ENCODE measurements at regions not wholly inside any gene's neighbourhood (a gene's known extent, or its start where the extent isn't known, plus 50 kb on each side); places are given as distances from the start of the nearest gene placed in this dataset.

DNA sequence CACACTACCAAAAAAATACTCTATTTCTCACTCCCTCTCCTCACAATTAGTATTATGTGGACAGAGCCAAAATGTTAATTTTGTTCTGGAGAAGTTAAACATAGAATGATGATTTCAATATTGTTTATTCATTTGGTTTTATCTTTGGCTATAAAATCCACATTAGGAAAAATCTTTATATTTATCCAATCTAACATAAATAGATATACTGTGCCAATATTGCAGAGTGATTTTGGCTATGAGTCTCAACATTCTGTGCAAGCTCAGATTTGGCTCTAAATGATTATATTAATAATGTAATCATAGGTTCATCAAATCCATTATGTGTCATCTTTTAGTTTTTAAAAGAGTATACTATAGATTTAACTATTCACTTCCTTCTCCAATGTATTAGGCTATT, 667.5 kb upstream of the CHORDC1 start:
- H3K27me3 ChIP-seq (ENCODE audit: control insufficient read depth in 1 of 2, insufficient read depth in 2 of 2, low read length in 2 of 2), result no peaks in the 10 kb centered on the region
- H3K9ac ChIP-seq (ENCODE audit: low read depth in 1 of 2, low read length in 2 of 2), result no peak overlapping the region
- no peaks in the 10 kb centered on the region for H3K36me3 ChIP-seq (ENCODE audit: control insufficient read depth in 1 of 2, insufficient read depth in 2 of 2, low read length in 2 of 2)
- H3K4me3 ChIP-seq (ENCODE audit: low read depth in 1 of 2, low read length in 2 of 2), result no peak overlapping the region
- H3K27ac ChIP-seq (ENCODE audit: low read depth, low read length), result no peak overlapping the region
- peaks cover 0 to 3% of the 10 kb centered on the region in 2 donors for H3K9me3 ChIP-seq (ENCODE audit: control insufficient read depth in 1 of 2, low read length in 2 of 2)
- H3K4me1 ChIP-seq (ENCODE audit: control insufficient read depth in 1 of 2, insufficient read depth in 2 of 2, low read length in 2 of 2), result no peaks in the 10 kb centered on the region

GRCh38 chr11:90884181-90884580, 661.3 kb upstream of the CHORDC1 start:
- Histone ChIP-seq H3K9me3 (ENCODE audit: control insufficient read depth in 1 of 2, low read length in 2 of 2) (peaks cover 0 to 10% of the 10 kb centered on the region in 2 donors), H3K36me3 (ENCODE audit: control insufficient read depth in 1 of 2, insufficient read depth in 2 of 2, low read length in 2 of 2) (no peaks in the 10 kb centered on the region), H3K27me3 (ENCODE audit: control insufficient read depth in 1 of 2, insufficient read depth in 2 of 2, low read length in 2 of 2) (no peaks in the 10 kb centered on the region), H3K9ac (ENCODE audit: low read depth in 1 of 2, low read length in 2 of 2) (no peak overlapping the region), H3K4me1 (ENCODE audit: control insufficient read depth in 1 of 2, insufficient read depth in 2 of 2, low read length in 2 of 2) (no peaks in the 10 kb centered on the region), H3K4me3 (ENCODE audit: low read depth in 1 of 2, low read length in 2 of 2) (no peak overlapping the region), H3K27ac (ENCODE audit: low read depth, low read length) (no peak overlapping the region)

DNA sequence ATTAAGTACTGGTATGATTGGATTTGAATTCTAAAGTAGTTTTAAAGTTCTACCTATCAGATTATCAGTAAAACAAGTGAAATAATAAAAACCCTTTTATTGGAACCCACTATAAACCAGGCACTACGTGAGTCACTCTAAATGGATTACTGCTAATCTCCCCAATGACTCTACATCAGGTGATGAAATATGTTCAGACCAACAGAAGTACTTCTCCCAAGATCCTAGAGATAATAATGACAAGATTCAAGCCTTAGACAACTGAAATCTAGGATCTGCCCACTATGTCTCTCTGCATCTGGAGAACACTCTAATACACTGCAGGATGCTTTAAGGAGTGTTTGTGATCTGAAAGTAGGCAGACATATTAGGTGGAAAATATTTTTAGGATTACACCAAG, 652.1 kb upstream of the CHORDC1 start:
- Histone ChIP-seq H3K4me1 (ENCODE audit: control insufficient read depth in 1 of 2, insufficient read depth in 2 of 2, low read length in 2 of 2) (no peaks in the 10 kb centered on the region), H3K27ac (ENCODE audit: low read depth, low read length) (no peak overlapping the region), H3K4me3 (ENCODE audit: low read depth in 1 of 2, low read length in 2 of 2) (no peak overlapping the region)

DNA sequence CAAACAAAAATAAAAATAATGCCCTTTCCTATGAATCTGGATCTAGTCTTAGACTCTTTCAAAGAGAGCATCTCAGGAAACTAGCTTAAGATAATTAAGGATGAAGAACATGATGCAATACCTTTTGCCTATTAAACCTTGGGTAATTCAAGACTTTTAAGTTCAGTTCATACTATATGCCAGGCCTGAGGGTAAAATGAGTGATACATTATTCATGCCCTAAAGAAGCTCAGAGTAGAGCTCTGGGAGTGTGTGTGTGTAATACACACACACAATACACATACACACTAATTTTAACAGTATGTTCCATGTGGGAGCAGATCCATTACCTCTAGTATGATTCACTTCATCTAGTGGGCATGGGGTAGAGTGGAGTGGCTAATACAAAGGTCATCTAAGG, 651.4 kb upstream of the CHORDC1 start:
- Histone ChIP-seq H3K4me1 (ENCODE audit: control insufficient read depth in 1 of 2, insufficient read depth in 2 of 2, low read length in 2 of 2) (no peaks in the 10 kb centered on the region), H3K27me3 (ENCODE audit: control insufficient read depth in 1 of 2, insufficient read depth in 2 of 2, low read length in 2 of 2) (no peaks in the 10 kb centered on the region), H3K9me3 (ENCODE audit: control insufficient read depth in 1 of 2, low read length in 2 of 2) (no peaks in the 10 kb centered on the region), H3K36me3 (ENCODE audit: control insufficient read depth in 1 of 2, insufficient read depth in 2 of 2, low read length in 2 of 2) (no peaks in the 10 kb centered on the region), H3K27ac (ENCODE audit: low read depth, low read length) (no peak overlapping the region), H3K4me3 (ENCODE audit: low read depth in 1 of 2, low read length in 2 of 2) (no peak overlapping the region), H3K9ac (ENCODE audit: low read depth in 1 of 2, low read length in 2 of 2) (no peak overlapping the region)

More for the DNA sequence above, 652.1 kb upstream of the CHORDC1 start:
- H3K9ac ChIP-seq (ENCODE audit: low read depth in 1 of 2, low read length in 2 of 2), result no peak overlapping the region
- H3K36me3 ChIP-seq (ENCODE audit: control insufficient read depth in 1 of 2, insufficient read depth in 2 of 2, low read length in 2 of 2), result no peaks in the 10 kb centered on the region
- no peaks in the 10 kb centered on the region for H3K9me3 ChIP-seq (ENCODE audit: control insufficient read depth in 1 of 2, low read length in 2 of 2)
- no peaks in the 10 kb centered on the region for H3K27me3 ChIP-seq (ENCODE audit: control insufficient read depth in 1 of 2, insufficient read depth in 2 of 2, low read length in 2 of 2)

DNA sequence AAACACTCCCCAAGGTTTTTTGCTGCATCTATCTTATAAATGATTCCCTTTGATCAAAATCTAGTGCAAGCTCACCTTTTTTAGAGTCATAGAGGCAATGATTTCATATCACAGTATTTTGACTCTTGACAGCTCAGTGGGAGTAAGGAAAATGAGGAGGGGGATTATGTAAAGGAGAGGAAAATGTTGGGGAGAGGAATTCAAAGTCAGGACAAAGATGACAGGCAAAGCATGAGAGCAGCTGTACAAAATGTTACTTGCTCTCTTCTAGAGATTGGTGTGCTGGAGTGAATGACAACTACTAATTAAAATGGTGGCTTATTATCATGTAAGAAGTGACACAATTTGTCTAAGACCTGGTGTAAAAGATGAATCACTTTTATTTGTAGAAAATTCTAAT, 644.6 kb upstream of the CHORDC1 start:
- Histone ChIP-seq H3K36me3 (ENCODE audit: control insufficient read depth in 1 of 2, insufficient read depth in 2 of 2, low read length in 2 of 2) (no peaks in the 10 kb centered on the region), H3K4me3 (ENCODE audit: low read depth in 1 of 2, low read length in 2 of 2) (no peak overlapping the region), H3K27me3 (ENCODE audit: control insufficient read depth in 1 of 2, insufficient read depth in 2 of 2, low read length in 2 of 2) (no peaks in the 10 kb centered on the region), H3K4me1 (ENCODE audit: control insufficient read depth in 1 of 2, insufficient read depth in 2 of 2, low read length in 2 of 2) (no peaks in the 10 kb centered on the region), H3K27ac (ENCODE audit: low read depth, low read length) (no peak overlapping the region), H3K9me3 (ENCODE audit: control insufficient read depth in 1 of 2, low read length in 2 of 2) (peaks cover 0 to 7% of the 10 kb centered on the region in 2 donors), H3K9ac (ENCODE audit: low read depth in 1 of 2, low read length in 2 of 2) (no peak overlapping the region)

DNA sequence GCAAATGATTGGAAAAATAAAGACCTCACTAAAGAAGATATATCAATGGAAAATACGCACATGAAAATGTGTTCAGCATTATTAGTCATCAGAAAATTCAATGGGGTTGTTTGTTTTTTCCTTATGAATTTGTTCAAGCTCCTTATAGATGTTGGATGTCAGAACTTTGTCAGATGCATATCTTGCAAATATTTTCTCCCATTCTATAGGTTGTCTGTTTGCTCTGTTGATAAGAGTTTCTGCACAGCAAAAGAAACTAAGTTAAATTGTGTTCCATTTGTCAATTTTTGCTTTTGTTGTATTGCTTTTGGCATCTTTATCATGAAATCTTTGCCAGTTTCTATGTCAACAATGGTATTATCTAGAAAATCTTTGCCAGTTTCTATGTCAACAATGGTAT, 633.9 kb upstream of the CHORDC1 start:
- Histone ChIP-seq H3K9me3 (ENCODE audit: control insufficient read depth in 1 of 2, low read length in 2 of 2) (peaks cover 5 to 8% of the 10 kb centered on the region in 2 donors), H3K36me3 (ENCODE audit: control insufficient read depth in 1 of 2, insufficient read depth in 2 of 2, low read length in 2 of 2) (no peaks in the 10 kb centered on the region), H3K4me1 (ENCODE audit: control insufficient read depth in 1 of 2, insufficient read depth in 2 of 2, low read length in 2 of 2) (no peaks in the 10 kb centered on the region), H3K27me3 (ENCODE audit: control insufficient read depth in 1 of 2, insufficient read depth in 2 of 2, low read length in 2 of 2) (no peaks in the 10 kb centered on the region), H3K9ac (ENCODE audit: low read depth in 1 of 2, low read length in 2 of 2) (no peak overlapping the region), H3K27ac (ENCODE audit: low read depth, low read length) (no peak overlapping the region), H3K4me3 (ENCODE audit: low read depth in 1 of 2, low read length in 2 of 2) (no peak overlapping the region)

- H3K9ac ChIP-seq (ENCODE audit: low read depth in 1 of 2, low read length in 2 of 2), result no peak overlapping the region
- no peaks in the 10 kb centered on the region for H3K36me3 ChIP-seq (ENCODE audit: control insufficient read depth in 1 of 2, insufficient read depth in 2 of 2, low read length in 2 of 2)
- H3K4me1 ChIP-seq (ENCODE audit: control insufficient read depth in 1 of 2, insufficient read depth in 2 of 2, low read length in 2 of 2), result no peaks in the 10 kb centered on the region
- no peaks in the 10 kb centered on the region for H3K27me3 ChIP-seq (ENCODE audit: control insufficient read depth in 1 of 2, insufficient read depth in 2 of 2, low read length in 2 of 2)
- H3K4me3 ChIP-seq (ENCODE audit: low read depth in 1 of 2, low read length in 2 of 2), result no peak overlapping the region
- peaks cover 5% of the 10 kb centered on the region in 2 donors for H3K9me3 ChIP-seq (ENCODE audit: control insufficient read depth in 1 of 2, low read length in 2 of 2)
- H3K27ac ChIP-seq (ENCODE audit: low read depth, low read length), result no peak overlapping the region
Measured at GRCh38 chr11:90855531-90855930, 632.7 kb upstream of the CHORDC1 start.

GRCh38 chr11:90851196-90851595, 628.3 kb upstream of the CHORDC1 start:
- H3K4me1 ChIP-seq (ENCODE audit: control insufficient read depth in 1 of 2, insufficient read depth in 2 of 2, low read length in 2 of 2), result no peaks in the 10 kb centered on the region
- H3K27me3 ChIP-seq (ENCODE audit: control insufficient read depth in 1 of 2, insufficient read depth in 2 of 2, low read length in 2 of 2), result no peaks in the 10 kb centered on the region
- H3K9ac ChIP-seq (ENCODE audit: low read depth in 1 of 2, low read length in 2 of 2), result no peak overlapping the region
- no peaks in the 10 kb centered on the region for H3K36me3 ChIP-seq (ENCODE audit: control insufficient read depth in 1 of 2, insufficient read depth in 2 of 2, low read length in 2 of 2)
- H3K9me3 ChIP-seq (ENCODE audit: control insufficient read depth in 1 of 2, low read length in 2 of 2), result peaks cover 0 to 2% of the 10 kb centered on the region in 2 donors
- no peak overlapping the region for H3K27ac ChIP-seq (ENCODE audit: low read depth, low read length)
- no peak overlapping the region for H3K4me3 ChIP-seq (ENCODE audit: low read depth in 1 of 2, low read length in 2 of 2)

GRCh38 chr11:90849312-90849711, 626.5 kb upstream of the CHORDC1 start:
- Histone ChIP-seq H3K9me3 (ENCODE audit: control insufficient read depth in 1 of 2, low read length in 2 of 2) (peaks cover 0 to 2% of the 10 kb centered on the region in 2 donors), H3K27ac (ENCODE audit: low read depth, low read length) (no peak overlapping the region), H3K4me1 (ENCODE audit: control insufficient read depth in 1 of 2, insufficient read depth in 2 of 2, low read length in 2 of 2) (no peaks in the 10 kb centered on the region), H3K36me3 (ENCODE audit: control insufficient read depth in 1 of 2, insufficient read depth in 2 of 2, low read length in 2 of 2) (no peaks in the 10 kb centered on the region), H3K9ac (ENCODE audit: low read depth in 1 of 2, low read length in 2 of 2) (no peak overlapping the region), H3K4me3 (ENCODE audit: low read depth in 1 of 2, low read length in 2 of 2) (no peak overlapping the region), H3K27me3 (ENCODE audit: control insufficient read depth in 1 of 2, insufficient read depth in 2 of 2, low read length in 2 of 2) (no peaks in the 10 kb centered on the region)

DNA sequence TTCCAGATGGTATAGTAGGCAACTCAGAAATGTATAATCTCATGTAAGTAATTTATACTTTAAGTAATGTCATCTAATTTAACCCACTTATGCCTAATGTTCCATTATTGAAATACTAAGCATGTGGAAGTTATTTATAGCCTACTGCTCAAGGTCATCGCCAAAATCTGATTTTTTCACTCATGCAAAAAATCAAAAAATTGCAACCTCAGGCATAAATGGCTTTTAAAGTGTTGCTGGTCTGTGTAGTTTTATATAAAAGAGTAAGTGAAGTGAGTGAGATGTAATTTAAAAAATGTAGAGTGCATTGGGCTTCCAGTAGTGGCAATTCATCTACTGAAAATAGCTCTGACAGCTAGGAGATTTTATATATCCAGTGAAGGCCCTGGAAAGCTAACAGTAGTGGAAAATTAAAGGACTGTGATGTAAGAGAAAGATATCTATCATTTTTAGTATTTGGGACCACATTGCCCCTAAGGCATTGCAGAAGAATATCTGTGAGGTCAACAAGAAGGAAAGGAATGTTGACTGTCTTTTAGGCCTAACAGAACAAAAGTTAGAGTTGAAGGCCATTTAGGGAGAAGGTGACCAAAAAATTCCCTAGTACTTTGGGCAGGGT, 624.5 kb upstream of the CHORDC1 start:
- H3K4me3 ChIP-seq (ENCODE audit: low read depth in 1 of 2, low read length in 2 of 2), result no peak overlapping the region
- no peak overlapping the region for H3K9ac ChIP-seq (ENCODE audit: low read depth in 1 of 2, low read length in 2 of 2)
- no peaks in the 10 kb centered on the region for H3K36me3 ChIP-seq (ENCODE audit: control insufficient read depth in 1 of 2, insufficient read depth in 2 of 2, low read length in 2 of 2)
- no peaks in the 10 kb centered on the region for H3K27me3 ChIP-seq (ENCODE audit: control insufficient read depth in 1 of 2, insufficient read depth in 2 of 2, low read length in 2 of 2)
- no peaks in the 10 kb centered on the region for H3K4me1 ChIP-seq (ENCODE audit: control insufficient read depth in 1 of 2, insufficient read depth in 2 of 2, low read length in 2 of 2)
- no peak overlapping the region for H3K27ac ChIP-seq (ENCODE audit: low read depth, low read length)
- no peaks in the 10 kb centered on the region for H3K9me3 ChIP-seq (ENCODE audit: control insufficient read depth in 1 of 2, low read length in 2 of 2)

- Histone ChIP-seq H3K9me3 (ENCODE audit: control insufficient read depth in 1 of 2, low read length in 2 of 2) (no peaks in the 10 kb centered on the region), H3K27ac (ENCODE audit: low read depth, low read length) (no peak overlapping the region), H3K36me3 (ENCODE audit: control insufficient read depth in 1 of 2, insufficient read depth in 2 of 2, low read length in 2 of 2) (no peaks in the 10 kb centered on the region), H3K4me1 (ENCODE audit: control insufficient read depth in 1 of 2, insufficient read depth in 2 of 2, low read length in 2 of 2) (no peaks in the 10 kb centered on the region), H3K27me3 (ENCODE audit: control insufficient read depth in 1 of 2, insufficient read depth in 2 of 2, low read length in 2 of 2) (no peaks in the 10 kb centered on the region), H3K9ac (ENCODE audit: low read depth in 1 of 2, low read length in 2 of 2) (no peak overlapping the region), H3K4me3 (ENCODE audit: low read depth in 1 of 2, low read length in 2 of 2) (no peak overlapping the region)
Measured at GRCh38 chr11:90846628-90847027, 623.8 kb upstream of the CHORDC1 start.

Data from duodenal mucosa (tissue), 2 donors.